GM20000 (cell line): ENCODE measurements at regions not wholly inside any gene's neighbourhood (a gene's known extent, or its start where the extent isn't known, plus 50 kb on each side); places are given as distances from the start of the nearest gene placed in this dataset.
"Not testable (repeated sequence)": the region's sequence is repeated elsewhere in the genome, so short reads cannot be mapped to it uniquely, and the experiment has no call there.

ENCODE experiments used
- DNase-seq: peaks from one replicate; pipeline ENCODE4 v3.0.0; 2012; ENCODE audit warnings: low spot score
- CTCF ChIP-seq: IDR thresholded peaks from 2 replicates; pipeline ENCODE4 v1.5.1; 2012; ENCODE audit warnings: mild to moderate bottlenecking, control low read depth; ENCODE audit errors: extremely low read depth, missing control alignments

DNA sequence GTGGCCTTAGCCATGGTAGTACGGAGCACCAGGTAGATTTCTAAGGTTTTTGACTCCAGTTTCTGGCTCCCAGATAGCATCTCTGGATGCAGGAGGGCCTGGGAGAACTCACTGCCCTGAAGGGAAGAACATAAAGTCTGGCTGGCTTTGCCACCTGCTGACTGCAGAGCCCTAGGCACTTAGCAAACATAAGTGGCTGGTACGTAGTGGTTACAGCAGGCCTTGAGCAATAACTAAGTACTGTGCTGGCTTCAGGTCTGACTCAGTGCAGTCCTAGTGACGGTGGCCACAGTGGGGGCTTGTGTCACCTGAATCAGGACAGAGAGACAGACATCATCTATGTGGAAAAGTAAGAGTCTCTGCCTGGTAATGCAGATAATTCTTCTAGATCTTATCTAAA is 871.1 kb downstream of the PDCD6IP start:
- TF ChIP-seq CTCF = no peak
- DNase-seq = no peak

DNA sequence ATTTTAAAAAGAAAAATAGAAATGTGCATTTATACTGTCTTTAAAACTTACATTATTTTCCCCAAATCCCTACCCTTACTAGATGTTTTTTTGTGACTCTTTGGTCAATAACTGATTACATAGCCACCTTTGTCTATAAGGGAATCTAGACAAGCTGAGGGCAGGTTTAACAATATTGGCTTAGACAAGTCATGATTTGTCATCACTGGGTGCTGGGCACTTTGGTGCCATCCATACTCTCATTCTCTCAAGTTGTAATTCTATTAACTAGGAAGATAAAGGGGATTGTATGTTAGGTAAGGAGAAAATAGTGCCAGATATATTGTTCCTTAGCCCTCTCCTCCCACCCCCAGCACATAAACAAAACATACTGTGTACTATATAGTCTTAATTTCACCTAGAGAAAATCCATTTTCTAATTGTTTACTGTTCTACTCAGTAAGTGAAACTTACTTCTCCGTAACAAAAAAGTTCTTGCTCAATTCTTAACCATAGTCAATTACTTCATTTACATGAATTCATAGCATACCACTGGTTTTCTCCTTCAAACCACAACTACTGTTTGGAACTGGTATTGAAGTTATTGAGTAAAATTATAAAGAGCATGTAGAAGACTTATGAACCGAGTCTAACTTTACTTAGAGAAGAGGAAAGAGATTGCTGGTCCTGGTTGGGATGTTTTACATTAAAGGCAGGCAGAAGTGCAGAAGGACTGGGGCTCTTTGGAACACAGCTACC is 877.1 kb downstream of the PDCD6IP start:
- no peak for TF ChIP-seq CTCF
- DNase-seq = no peak

- no peak for DNase-seq
- no peak for TF ChIP-seq CTCF
Measured at GRCh38 chr3:34676436-34676835, 878.0 kb downstream of the PDCD6IP start.

GRCh38 chr3:34678575-34678974 is 880.1 kb downstream of the PDCD6IP start:
- no peak for TF ChIP-seq CTCF

GRCh38 chr3:34679055-34679454 is 880.6 kb downstream of the PDCD6IP start:
- DNase-seq = not testable (repeated sequence)

More at GRCh38 chr3:34678575-34678974, 880.1 kb downstream of the PDCD6IP start:
- no peak for DNase-seq

- peak; percentile 15 for TF ChIP-seq CTCF
- peak; percentile 4 for DNase-seq
Measured at GRCh38 chr3:34683851-34684250, 885.4 kb downstream of the PDCD6IP start.

DNA sequence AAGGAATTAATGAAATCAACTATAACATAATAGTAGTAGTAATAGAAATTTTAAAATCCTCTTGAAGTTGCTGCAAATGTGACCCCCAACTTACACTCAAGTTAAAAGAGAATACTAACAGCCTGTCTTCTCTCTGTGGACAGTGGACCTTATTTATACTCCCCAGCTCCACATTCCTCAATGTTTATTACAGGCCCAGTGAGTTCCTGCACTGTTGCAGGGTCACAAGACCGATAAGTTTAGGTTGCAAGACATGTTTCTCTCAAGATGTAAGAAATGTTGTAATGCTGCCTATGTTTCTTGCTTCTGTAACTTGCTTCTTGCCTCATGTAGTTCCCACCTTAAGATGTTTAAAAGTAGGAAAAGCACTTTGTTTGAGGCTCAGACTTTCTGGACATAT is 888.1 kb downstream of the PDCD6IP start:
- no peak for TF ChIP-seq CTCF
- DNase-seq = no peak

GRCh38 chr3:34687671-34688070 is 889.2 kb downstream of the PDCD6IP start:
- TF ChIP-seq CTCF = no peak
- DNase-seq = no peak
